ENCODE measurements at regions not wholly inside any gene's neighbourhood (a gene's known extent, or its start where the extent isn't known, plus 50 kb on each side); places are given as distances from the start of the nearest gene placed in this dataset.

DNA sequence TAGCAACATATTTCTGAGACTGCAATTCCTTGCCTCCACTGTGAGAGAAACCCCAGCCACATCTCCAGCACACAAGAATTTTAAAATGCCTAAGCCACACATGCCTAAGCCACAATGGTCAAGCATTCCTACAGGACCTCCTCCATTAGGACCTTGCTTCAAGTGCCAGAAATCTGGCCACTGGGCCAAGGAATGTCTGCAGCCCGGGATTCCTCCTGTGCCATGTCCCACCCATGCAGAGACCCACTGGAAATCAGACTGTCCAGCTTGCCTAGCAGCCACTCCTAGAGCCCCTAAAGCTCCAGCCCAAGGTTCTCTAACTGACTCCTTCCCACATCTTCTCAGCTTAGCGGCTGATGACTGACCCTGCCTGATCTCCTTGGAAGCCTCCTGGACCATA lies 117.5 kb downstream of the AHR start:
- TF ChIP-seq FOXK2 (IDR thresholded peaks at IDR 0.05), result no peak
- TF ChIP-seq BHLHE40 (IDR thresholded peaks at IDR 0.05; ENCODE audit: borderline replicate concordance), result no peak
- TF ChIP-seq FOXA1 (IDR thresholded peaks at IDR 0.05), result no peak
- TF ChIP-seq TARDBP (IDR thresholded peaks at IDR 0.05), result no peak
- no peak for TF ChIP-seq HDGF (IDR thresholded peaks at IDR 0.05; ENCODE audit: borderline replicate concordance)
- no peak for TF ChIP-seq SP1 (IDR thresholded peaks at IDR 0.05)
- TF ChIP-seq, protein P1, sequence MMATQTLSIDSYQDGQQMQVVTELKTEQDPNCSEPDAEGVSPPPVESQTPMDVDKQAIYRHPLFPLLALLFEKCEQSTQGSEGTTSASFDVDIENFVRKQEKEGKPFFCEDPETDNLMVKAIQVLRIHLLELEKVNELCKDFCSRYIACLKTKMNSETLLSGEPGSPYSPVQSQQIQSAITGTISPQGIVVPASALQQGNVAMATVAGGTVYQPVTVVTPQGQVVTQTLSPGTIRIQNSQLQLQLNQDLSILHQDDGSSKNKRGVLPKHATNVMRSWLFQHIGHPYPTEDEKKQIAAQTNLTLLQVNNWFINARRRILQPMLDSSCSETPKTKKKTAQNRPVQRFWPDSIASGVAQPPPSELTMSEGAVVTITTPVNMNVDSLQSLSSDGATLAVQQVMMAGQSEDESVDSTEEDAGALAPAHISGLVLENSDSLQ (IDR thresholded peaks at IDR 0.05), result no peak
- no peak for TF ChIP-seq ELF4 (IDR thresholded peaks at IDR 0.05)
- no peak for TF ChIP-seq FOXM1 (IDR thresholded peaks at IDR 0.05; ENCODE audit: borderline replicate concordance)
- no peak for TF ChIP-seq SUZ12 (IDR thresholded peaks at IDR 0.05)
- TF ChIP-seq NFRKB (IDR thresholded peaks at IDR 0.05), result no peak
